CD4-positive, alpha-beta T cell (primary cell): ENCODE measurements at regions not wholly inside any gene's neighbourhood (a gene's known extent, or its start where the extent isn't known, plus 50 kb on each side); places are given as distances from the start of the nearest gene placed in this dataset.

Source experiments
- ATAC-seq: fragments of 200-7000 bp; cut with Tn5 transposase; one replicate; pipeline ENCODE4 v1.10.0; 2022; ENCODE audit warnings: mild to moderate bottlenecking; ENCODE audit not compliant: poor library complexity
- CTCF ChIA-PET: fragments of 350-600 bp; sonication (Branson Sonifier 250); formaldehyde crosslinking; loops from one replicate; lab custom pipeline; 2021; ENCODE audit warnings: antibody characterized with exemption, inconsistent platforms; lab: Charles Lee
- POLR2A ChIA-PET: fragments of 350-600 bp; sonication (Branson Sonifier 250); formaldehyde crosslinking; loops from one replicate; lab custom pipeline; 2021; ENCODE audit warnings: antibody characterized with exemption, inconsistent platforms; lab: Charles Lee
- DNase-seq, 14 experiments: peaks; one replicate each; pipeline ENCODE4 v3.0.0-alpha.2; 2013 to 2020; ENCODE audit warnings: mixed read lengths in 2 of 14
- H3K27ac ChIP-seq, 2 donors: one replicate each; pipeline versions ENCODE4 v1.5.1 to v1.7.0; 2013; ENCODE audit warnings: low read length in 2 of 2, low read depth in 1 of 2, mild to moderate bottlenecking in 1 of 2
- H3K27me3 ChIP-seq, 2 experiments: 1 replicate in 1 of 2; 2 replicates in 1 of 2; pipeline versions ENCODE4 v1.6.1 to v1.7.0; 2013; ENCODE audit warnings: low read length in 2 of 2, control low read depth in 1 of 2, mild to moderate bottlenecking in 1 of 2, moderate library complexity in 1 of 2; ENCODE audit not compliant: insufficient read depth in 2 of 2, control insufficient read depth in 1 of 2
- H3K36me3 ChIP-seq: one replicate; pipeline ENCODE4 v1.6.1; 2013; ENCODE audit warnings: low read length, control low read depth; ENCODE audit not compliant: insufficient read depth
- H3K4me1 ChIP-seq: one replicate; pipeline ENCODE4 v1.6.1; 2013; ENCODE audit warnings: low read length, control low read depth; ENCODE audit not compliant: insufficient read depth
- H3K4me3 ChIP-seq: one replicate; pipeline ENCODE4 v1.5.1; 2013; ENCODE audit warnings: mild to moderate bottlenecking, low read length, moderate library complexity
- H3K9me3 ChIP-seq, 2 experiments: 1 replicate in 1 of 2; 2 replicates in 1 of 2; pipeline versions ENCODE4 v1.6.1 to v1.7.0; 2013; ENCODE audit warnings: low read length in 2 of 2, mild to moderate bottlenecking in 2 of 2, control low read depth in 1 of 2, moderate library complexity in 1 of 2; ENCODE audit not compliant: control insufficient read depth in 1 of 2, insufficient read depth in 1 of 2
- H3K27ac Mint-ChIP-seq: one replicate; pipeline ENCODE4 v1.8.0; 2020; ENCODE audit warnings: mixed read lengths
- H3K27me3 Mint-ChIP-seq: one replicate; pipeline ENCODE4 v1.8.0; 2021; ENCODE audit warnings: mixed read lengths
- H3K36me3 Mint-ChIP-seq: one replicate; pipeline ENCODE4 v1.8.0; 2021; ENCODE audit warnings: low read depth, mixed read lengths
- H3K4me1 Mint-ChIP-seq: one replicate; pipeline ENCODE4 v1.8.0; 2021; ENCODE audit warnings: low read depth, mixed read lengths
- H3K4me3 Mint-ChIP-seq: one replicate; pipeline ENCODE4 v1.8.0; 2020; ENCODE audit warnings: mild to moderate bottlenecking, mixed read lengths
- H3K9me3 Mint-ChIP-seq: one replicate; pipeline ENCODE4 v1.8.0; 2020; ENCODE audit warnings: mixed read lengths
- intact Hi-C, 2 experiments: fragments of 100-400 bp; cut with DNase I in 1 of 2; cut with micrococcal nuclease in 1 of 2; formaldehyde crosslinking; loops; one replicate each; pipeline versions ENCODE4 v1.15.1 to v1.9.0; 2023 to 2025; cut with DNase I, micrococcal nuclease
- TF ChIP-seq, protein P1 (sequence below): fragments of 200-600 bp; IDR thresholded peaks from one replicate; pipeline ENCODE4 v1.8.0; 2022; ENCODE audit warnings: antibody characterized with exemption, mild to moderate bottlenecking

DNA sequence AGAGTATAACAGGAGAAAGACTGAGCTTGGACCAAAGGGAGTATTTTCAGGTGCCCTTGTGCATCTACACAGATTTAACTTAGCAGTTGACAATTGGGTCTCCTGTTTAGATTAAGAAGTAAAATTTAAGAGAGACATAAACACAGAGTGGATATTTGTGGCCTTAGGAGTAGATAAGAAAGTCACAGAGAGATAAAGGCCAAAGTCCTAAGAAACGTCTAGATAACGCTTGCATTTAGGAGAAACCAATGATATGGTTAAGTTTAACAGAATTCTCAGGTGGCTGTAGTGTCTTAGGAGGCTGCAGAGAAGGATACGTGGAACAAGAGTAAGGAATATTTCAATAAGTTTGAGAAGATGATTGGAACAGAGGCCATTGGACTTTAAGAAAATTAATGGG, 155.0 kb upstream of the DAB2 start:
- H3K4me1 ChIP-seq, result no peaks in the 10 kb centered on the region
- ChIA-PET POLR2A (no interaction called here), CTCF (no interaction called here)
- H3K9me3 ChIP-seq, result no peaks in the 10 kb centered on the region
- H3K27me3 ChIP-seq, result no peaks in the 10 kb centered on the region
- no peaks in the 10 kb centered on the region for H3K36me3 ChIP-seq
- H3K4me3 Mint-ChIP-seq, result no peak overlapping the region
- H3K27me3 Mint-ChIP-seq, result peaks cover under 1% of the 10 kb centered on the region
- no peak for DNase-seq
- H3K4me3 ChIP-seq, result no peak overlapping the region
- H3K4me1 Mint-ChIP-seq, result peaks cover 10% of the 10 kb centered on the region
- H3K36me3 Mint-ChIP-seq, result no peaks in the 10 kb centered on the region
- no peak overlapping the region for H3K27ac Mint-ChIP-seq
- intact Hi-C loops, result loop anchor here (1.0 to 5.0 kb wide), 6 partner anchors 368 to 1299 kb away; no protein-coding TSS in a partner anchor
- H3K9me3 Mint-ChIP-seq, result no peaks in the 10 kb centered on the region
- H3K27ac ChIP-seq, result no peak overlapping the region
- TF ChIP-seq, protein P1, sequence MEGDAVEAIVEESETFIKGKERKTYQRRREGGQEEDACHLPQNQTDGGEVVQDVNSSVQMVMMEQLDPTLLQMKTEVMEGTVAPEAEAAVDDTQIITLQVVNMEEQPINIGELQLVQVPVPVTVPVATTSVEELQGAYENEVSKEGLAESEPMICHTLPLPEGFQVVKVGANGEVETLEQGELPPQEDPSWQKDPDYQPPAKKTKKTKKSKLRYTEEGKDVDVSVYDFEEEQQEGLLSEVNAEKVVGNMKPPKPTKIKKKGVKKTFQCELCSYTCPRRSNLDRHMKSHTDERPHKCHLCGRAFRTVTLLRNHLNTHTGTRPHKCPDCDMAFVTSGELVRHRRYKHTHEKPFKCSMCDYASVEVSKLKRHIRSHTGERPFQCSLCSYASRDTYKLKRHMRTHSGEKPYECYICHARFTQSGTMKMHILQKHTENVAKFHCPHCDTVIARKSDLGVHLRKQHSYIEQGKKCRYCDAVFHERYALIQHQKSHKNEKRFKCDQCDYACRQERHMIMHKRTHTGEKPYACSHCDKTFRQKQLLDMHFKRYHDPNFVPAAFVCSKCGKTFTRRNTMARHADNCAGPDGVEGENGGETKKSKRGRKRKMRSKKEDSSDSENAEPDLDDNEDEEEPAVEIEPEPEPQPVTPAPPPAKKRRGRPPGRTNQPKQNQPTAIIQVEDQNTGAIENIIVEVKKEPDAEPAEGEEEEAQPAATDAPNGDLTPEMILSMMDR, result no peak
- ATAC-seq, result no peak

DNA sequence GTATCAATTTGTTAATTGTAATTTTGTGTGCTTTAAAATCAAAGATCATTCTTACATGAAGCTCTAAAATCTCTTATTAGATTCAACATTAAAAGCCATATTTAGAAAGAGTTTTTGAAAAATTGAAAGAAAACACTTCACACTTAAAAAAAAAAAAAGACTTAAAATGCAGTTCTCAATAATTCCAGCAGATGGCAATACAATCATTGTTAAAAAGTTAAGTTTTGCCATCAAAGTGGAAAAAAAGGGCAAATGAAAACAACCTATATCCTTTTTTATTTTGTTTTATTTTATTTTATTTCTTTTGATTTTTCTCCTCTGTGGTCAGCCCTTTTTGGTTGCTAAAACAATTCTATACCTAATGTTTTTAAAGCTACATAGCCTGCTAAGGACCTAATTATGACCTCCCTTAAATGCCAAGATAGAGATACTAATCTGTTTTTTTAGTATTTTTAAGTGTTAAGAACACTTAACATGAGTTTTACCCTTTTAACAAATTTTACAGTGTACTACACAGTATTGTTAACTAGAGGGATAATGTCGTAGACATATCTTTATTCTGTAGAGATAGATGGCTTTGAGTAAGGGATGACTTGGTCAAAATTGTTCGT, 154.2 kb upstream of the DAB2 start:
- H3K9me3 ChIP-seq, result no peaks in the 10 kb centered on the region
- Mint-ChIP-seq H3K4me1 (peaks cover 10% of the 10 kb centered on the region), H3K36me3 (no peaks in the 10 kb centered on the region), H3K27ac (no peak overlapping the region), H3K9me3 (no peaks in the 10 kb centered on the region), H3K27me3 (peaks cover 6% of the 10 kb centered on the region), H3K4me3 (no peak overlapping the region)
- ChIA-PET CTCF (no interaction called here), POLR2A (no interaction called here)
- DNase-seq, result peak in 3 of 14 experiments; percentile 21 to 52 (median 31)
- intact Hi-C loops, result loop anchor here in 1 of 2 experiments (1.0 to 5.0 kb wide), 2 partner anchors 1157 to 1298 kb away; no protein-coding TSS in a partner anchor
- TF ChIP-seq, protein P1, result peak; percentile 91
- ATAC-seq, result no peak
- H3K4me3 ChIP-seq, result no peak overlapping the region
- H3K36me3 ChIP-seq, result no peaks in the 10 kb centered on the region
- no peaks in the 10 kb centered on the region for H3K27me3 ChIP-seq
- no peaks in the 10 kb centered on the region for H3K4me1 ChIP-seq
- H3K27ac ChIP-seq, result no peak overlapping the region

DNA sequence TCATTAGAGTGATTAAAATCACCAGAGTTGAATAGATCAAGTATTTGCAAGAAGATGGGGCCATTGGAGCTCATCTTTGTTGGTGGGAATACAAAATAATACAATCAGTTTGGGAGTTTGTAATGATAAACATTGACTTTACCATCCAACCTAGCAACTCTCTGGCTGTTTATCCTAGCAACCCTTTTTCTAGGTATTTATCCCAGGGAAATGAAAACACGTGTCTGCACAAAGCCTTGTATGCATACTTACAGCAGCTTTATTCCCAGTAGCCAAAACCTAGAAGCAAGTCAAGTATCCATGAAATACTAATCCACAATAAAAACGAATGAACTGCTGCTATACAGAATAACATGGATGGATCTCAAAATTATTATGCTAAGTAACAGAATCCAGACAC, 152.7 kb upstream of the DAB2 start:
- H3K36me3 Mint-ChIP-seq, result no peaks in the 10 kb centered on the region
- POLR2A ChIA-PET, result no interaction called here
- no peaks in the 10 kb centered on the region for H3K4me1 ChIP-seq
- CTCF ChIA-PET, result no interaction called here
- no peak overlapping the region for H3K27ac Mint-ChIP-seq
- H3K4me3 Mint-ChIP-seq, result no peak overlapping the region
- intact Hi-C loops, result loop anchor here in 1 of 2 experiments (5.0 kb wide), 1 partner anchor 1300 kb away; no protein-coding TSS in a partner anchor
- peaks cover 10% of the 10 kb centered on the region for H3K4me1 Mint-ChIP-seq
- H3K9me3 Mint-ChIP-seq, result no peaks in the 10 kb centered on the region
- no peak overlapping the region for H3K4me3 ChIP-seq
- no peaks in the 10 kb centered on the region for H3K9me3 ChIP-seq
- ATAC-seq (no peak), DNase-seq (no peak)
- H3K27me3 Mint-ChIP-seq, result peaks cover 9% of the 10 kb centered on the region
- H3K27ac ChIP-seq, result no peak overlapping the region
- TF ChIP-seq, protein P1, result no peak
- no peaks in the 10 kb centered on the region for H3K36me3 ChIP-seq
- no peaks in the 10 kb centered on the region for H3K27me3 ChIP-seq
